Upper lobe of left lung (tissue), 6 donors: ENCODE measurements at regions not wholly inside any gene's neighbourhood (a gene's known extent, or its start where the extent isn't known, plus 50 kb on each side); places are given as distances from the start of the nearest gene placed in this dataset.
A peak's percentile ranks its signal among the peaks of the same experiment; 100 is the strongest.

Experiments used
- ATAC-seq, 2 donors: fragments of 200-7000 bp; cut with Tn5 transposase; one replicate each; pipeline ENCODE4 v1.9.1; 2022; ENCODE audit warnings: mild to moderate bottlenecking in 2 of 2, moderate library complexity in 2 of 2; ENCODE audit not compliant: low FRiP score in 2 of 2
- DNase-seq, 2 donors: peaks; one replicate each; pipeline ENCODE4 v3.0.0-alpha.2; 2019 to 2020
- H3K27ac ChIP-seq, 4 donors: fragments of 200-600 bp; sonication (generic); one replicate each; pipeline ENCODE4 v1.5.1; 2016 to 2019
- H3K27me3 ChIP-seq, 4 donors: fragments of 200-600 bp; sonication (generic); one replicate each; pipeline ENCODE4 v1.5.1; 2017 to 2019
- H3K36me3 ChIP-seq, 4 donors: fragments of 200-600 bp; sonication (generic); one replicate each; pipeline ENCODE4 v1.5.1; 2016 to 2019
- H3K4me1 ChIP-seq, 4 donors: fragments of 200-600 bp; sonication (generic); one replicate each; pipeline ENCODE4 v1.5.1; 2018 to 2019
- H3K4me3 ChIP-seq, 4 donors: fragments of 200-600 bp; sonication (generic); one replicate each; pipeline ENCODE4 v1.5.1; 2017 to 2019; ENCODE audit warnings: mild to moderate bottlenecking in 2 of 4, moderate library complexity in 1 of 4
- H3K9me3 ChIP-seq, 4 donors: fragments of 200-600 bp; sonication (generic); one replicate each; pipeline ENCODE4 v1.5.1; 2018 to 2019
- EP300 ChIP-seq, 4 donors: sonication (generic); formaldehyde crosslinking; IDR thresholded peaks; one replicate each; pipeline ENCODE4 v1.5.1; 2017; ENCODE audit warnings: antibody characterized with exemption in 4 of 4, control low read depth in 2 of 4
- POLR2A ChIP-seq, 4 donors: fragments of 450-650 bp; IDR thresholded peaks; one replicate each; pipeline ENCODE4 v1.5.1; 2016 to 2017; ENCODE audit warnings: antibody characterized with exemption in 4 of 4, mild to moderate bottlenecking in 2 of 4
- POLR2AphosphoS5 ChIP-seq, 2 donors: sonication (generic); formaldehyde crosslinking; IDR thresholded peaks; one replicate each; pipeline ENCODE4 v1.5.1; 2017; ENCODE audit warnings: antibody characterized with exemption in 2 of 2
- WGBS, 2 donors: methylation state at CpG; one replicate each; pipeline ENCODE4 v1.1.5; 2017 to 2018; 5-methylcytosine and 5-hydroxymethylcytosine counted together
- TF ChIP-seq, protein P1 (sequence below), 6 experiments: fragments of 450-650 bp in 4 of 6; fragments of 200-600 bp in 2 of 6; sonication (generic) in 2 of 6; IDR thresholded peaks; one replicate each; pipeline ENCODE4 v1.5.1; 2016 to 2019; ENCODE audit warnings: antibody characterized with exemption in 6 of 6
- donor health status: DM: no; HTN: no; CAD: no; lungs with moderate emphysema.
- donor health status: DM: no; HTN: yes; CAD: no; lungs with severe emphysema.

DNA sequence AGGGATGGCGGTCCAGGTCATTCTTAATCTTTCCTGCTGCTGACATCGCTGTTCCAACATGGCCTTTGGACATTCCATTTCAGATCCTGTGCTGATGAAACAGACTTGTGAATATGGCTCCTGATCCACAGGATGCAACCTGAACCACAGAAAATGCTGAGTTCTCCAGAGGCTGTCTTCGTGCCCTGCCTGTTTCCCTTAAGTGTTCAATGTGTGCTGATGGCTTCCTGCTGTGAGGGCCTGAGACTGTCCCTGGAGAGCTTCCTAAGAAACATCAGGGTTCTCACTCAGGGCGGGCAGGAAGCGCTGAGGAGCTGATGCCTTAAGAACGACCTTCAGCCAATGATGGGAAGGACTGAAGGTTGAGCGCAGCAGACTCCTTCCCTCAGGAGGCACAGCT lies 909.4 kb downstream of the UQCRFS1 start:
- DNase-seq: no peak
- Histone ChIP-seq H3K4me3 (no peak overlapping the region), H3K36me3 (no peaks in the 10 kb centered on the region), H3K9me3 (no peaks in the 10 kb centered on the region), H3K4me1 (no peaks in the 10 kb centered on the region), H3K27me3 (no peaks in the 10 kb centered on the region), H3K27ac (no peak overlapping the region)
- ATAC-seq: no peak
- no peak for TF ChIP-seq EP300 (IDR thresholded peaks at IDR 0.05)
- TF ChIP-seq POLR2AphosphoS5 (IDR thresholded peaks at IDR 0.05): no peak
- WGBS, 2 donors: 75 to 100% methylated on average over 2 to 7 of the region's 7 CpGs

DNA sequence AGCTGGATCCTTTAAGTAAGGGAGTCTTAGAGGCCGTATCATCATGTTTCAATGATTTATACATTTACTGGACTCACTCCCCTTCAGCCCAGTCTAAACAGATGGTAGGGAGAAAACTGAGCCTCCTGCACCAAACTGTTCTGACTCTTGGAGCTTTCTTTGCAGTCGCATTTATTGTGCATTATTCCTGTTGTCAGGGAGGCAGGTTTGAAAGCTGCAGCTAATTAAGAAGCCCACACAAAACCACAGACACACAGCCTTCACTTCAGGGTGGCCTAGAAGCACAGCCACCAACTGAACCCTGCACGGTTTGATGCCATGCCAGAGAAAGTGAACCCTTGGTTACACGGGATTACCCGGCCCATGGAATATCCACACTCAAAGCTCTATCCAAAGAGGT lies 911.0 kb downstream of the UQCRFS1 start:
- no peak overlapping the region for H3K4me3 ChIP-seq
- H3K9me3 ChIP-seq: no peaks in the 10 kb centered on the region
- ATAC-seq: no peak
- DNase-seq: no peak
- 78 to 87% methylated on average over 5 of the region's 5 CpGs for WGBS, 2 donors
- H3K27ac ChIP-seq: no peak overlapping the region
- H3K27me3 ChIP-seq: no peaks in the 10 kb centered on the region
- H3K36me3 ChIP-seq: no peaks in the 10 kb centered on the region
- TF ChIP-seq POLR2A (IDR thresholded peaks at IDR 0.05): no peak
- TF ChIP-seq EP300 (IDR thresholded peaks at IDR 0.05): no peak
- TF ChIP-seq POLR2AphosphoS5 (IDR thresholded peaks at IDR 0.05): no peak
- TF ChIP-seq, protein P1, sequence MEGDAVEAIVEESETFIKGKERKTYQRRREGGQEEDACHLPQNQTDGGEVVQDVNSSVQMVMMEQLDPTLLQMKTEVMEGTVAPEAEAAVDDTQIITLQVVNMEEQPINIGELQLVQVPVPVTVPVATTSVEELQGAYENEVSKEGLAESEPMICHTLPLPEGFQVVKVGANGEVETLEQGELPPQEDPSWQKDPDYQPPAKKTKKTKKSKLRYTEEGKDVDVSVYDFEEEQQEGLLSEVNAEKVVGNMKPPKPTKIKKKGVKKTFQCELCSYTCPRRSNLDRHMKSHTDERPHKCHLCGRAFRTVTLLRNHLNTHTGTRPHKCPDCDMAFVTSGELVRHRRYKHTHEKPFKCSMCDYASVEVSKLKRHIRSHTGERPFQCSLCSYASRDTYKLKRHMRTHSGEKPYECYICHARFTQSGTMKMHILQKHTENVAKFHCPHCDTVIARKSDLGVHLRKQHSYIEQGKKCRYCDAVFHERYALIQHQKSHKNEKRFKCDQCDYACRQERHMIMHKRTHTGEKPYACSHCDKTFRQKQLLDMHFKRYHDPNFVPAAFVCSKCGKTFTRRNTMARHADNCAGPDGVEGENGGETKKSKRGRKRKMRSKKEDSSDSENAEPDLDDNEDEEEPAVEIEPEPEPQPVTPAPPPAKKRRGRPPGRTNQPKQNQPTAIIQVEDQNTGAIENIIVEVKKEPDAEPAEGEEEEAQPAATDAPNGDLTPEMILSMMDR (IDR thresholded peaks at IDR 0.05): no peak
- no peaks in the 10 kb centered on the region for H3K4me1 ChIP-seq

DNA sequence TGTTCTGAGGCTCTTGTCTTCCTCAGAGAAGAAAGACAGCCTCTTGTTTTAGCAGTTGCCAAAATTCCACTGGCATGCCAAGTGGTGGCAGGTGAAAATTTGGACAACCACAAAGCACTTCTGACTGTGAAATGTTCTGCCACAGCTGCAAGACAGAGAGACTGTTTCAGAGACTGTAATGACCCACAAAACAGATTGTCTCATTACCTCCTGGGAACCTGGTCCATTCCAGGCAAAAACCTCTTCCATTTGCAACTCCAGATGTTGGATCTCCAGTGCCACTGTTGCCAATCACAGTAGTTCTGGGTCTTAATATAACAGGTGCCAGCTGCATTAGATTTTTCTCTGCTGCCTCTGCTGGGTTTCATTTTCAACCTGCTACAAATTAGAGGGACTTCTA lies 911.5 kb downstream of the UQCRFS1 start:
- ATAC-seq: no peak

DNA sequence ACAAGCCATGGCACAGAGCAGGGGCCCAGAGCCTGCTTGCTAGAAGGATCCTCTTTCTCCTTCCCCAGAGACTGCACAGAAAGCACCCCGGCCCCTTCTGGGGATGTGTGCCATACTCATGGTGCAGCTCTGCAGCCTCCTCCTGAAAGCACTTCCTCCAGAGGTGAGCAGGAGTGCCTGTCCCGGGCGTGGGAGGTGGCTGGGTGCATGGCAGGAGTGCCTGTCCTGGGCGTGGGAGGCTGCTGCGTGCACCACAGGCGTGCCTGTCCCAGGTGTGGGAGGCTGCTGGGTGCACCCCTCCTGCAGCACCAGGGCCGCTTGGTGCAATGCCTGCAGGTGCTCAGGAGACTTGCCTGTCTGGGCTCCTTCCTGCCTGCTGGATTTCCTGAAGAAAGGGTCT lies 913.3 kb downstream of the UQCRFS1 start:
- TF ChIP-seq, protein P1 (IDR thresholded peaks at IDR 0.05): no peak
- TF ChIP-seq EP300 (IDR thresholded peaks at IDR 0.05): no peak
- no peak for TF ChIP-seq POLR2A (IDR thresholded peaks at IDR 0.05)
- no peak for TF ChIP-seq POLR2AphosphoS5 (IDR thresholded peaks at IDR 0.05)
- H3K27ac ChIP-seq: no peak overlapping the region
- no peaks in the 10 kb centered on the region for H3K36me3 ChIP-seq
- H3K9me3 ChIP-seq: no peaks in the 10 kb centered on the region
- ATAC-seq (peak in 1 of 2 donors; percentile 13), DNase-seq (peak in 1 of 2 donors; percentile 59)
- H3K4me3 ChIP-seq: no peak overlapping the region
- WGBS, 2 donors: 77% methylated on average over 2 of the region's 7 CpGs; no CpG with 5 or more reads in 1 of the 2 donors
- H3K27me3 ChIP-seq: no peaks in the 10 kb centered on the region
- H3K4me1 ChIP-seq: no peaks in the 10 kb centered on the region

More for the DNA sequence above, 911.5 kb downstream of the UQCRFS1 start:
- H3K27me3 ChIP-seq: no peaks in the 10 kb centered on the region
- no peaks in the 10 kb centered on the region for H3K9me3 ChIP-seq
- H3K36me3 ChIP-seq: no peaks in the 10 kb centered on the region
- no peak overlapping the region for H3K27ac ChIP-seq
- H3K4me3 ChIP-seq: no peak overlapping the region
- TF ChIP-seq EP300 (IDR thresholded peaks at IDR 0.05) (no peak), POLR2A (IDR thresholded peaks at IDR 0.05) (no peak), POLR2AphosphoS5 (IDR thresholded peaks at IDR 0.05) (no peak)
- TF ChIP-seq, protein P1 (IDR thresholded peaks at IDR 0.05): no peak
- DNase-seq: no peak
- H3K4me1 ChIP-seq: no peaks in the 10 kb centered on the region

DNA sequence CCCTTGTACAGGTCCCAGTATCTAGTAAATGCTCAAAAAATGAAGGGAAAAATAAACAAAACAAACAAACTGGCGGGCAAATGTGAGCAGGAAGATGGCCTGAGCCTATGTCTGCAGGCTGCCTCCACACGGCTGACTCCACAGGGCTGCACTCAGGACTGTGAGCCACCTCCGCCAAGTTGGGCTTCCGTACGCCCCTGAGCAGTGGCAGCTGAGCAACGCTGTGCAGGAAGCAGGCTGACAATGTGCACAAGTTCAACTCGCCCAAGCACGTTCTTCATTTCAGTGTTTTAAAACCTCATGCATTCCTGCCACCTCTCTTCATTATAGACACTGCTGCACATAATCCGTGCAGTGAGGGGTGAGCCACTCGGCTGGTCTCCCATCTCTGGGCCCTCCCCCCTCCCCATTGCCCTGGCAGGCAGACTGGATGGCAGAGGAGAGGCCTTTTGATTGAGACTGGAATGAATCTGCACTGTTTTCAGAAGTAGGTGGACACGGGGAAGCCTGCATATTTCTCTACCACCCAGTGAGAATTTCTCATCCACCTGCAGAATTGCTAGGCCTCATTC lies 915.3 kb downstream of the UQCRFS1 start:
- 30 to 45% methylated on average over 6 to 11 of the region's 11 CpGs for WGBS, 2 donors
- H3K27ac ChIP-seq: no peak overlapping the region
- no peaks in the 10 kb centered on the region for H3K36me3 ChIP-seq
- no peaks in the 10 kb centered on the region for H3K27me3 ChIP-seq
- no peaks in the 10 kb centered on the region for H3K9me3 ChIP-seq
- no peak for TF ChIP-seq POLR2A (IDR thresholded peaks at IDR 0.05)
- no peak for TF ChIP-seq POLR2AphosphoS5 (IDR thresholded peaks at IDR 0.05)
- TF ChIP-seq, protein P1 (IDR thresholded peaks at IDR 0.05): no peak
- H3K4me3 ChIP-seq: no peak overlapping the region
- DNase-seq: peak in 1 of 2 donors; percentile 23
- no peak for ATAC-seq
- no peaks in the 10 kb centered on the region for H3K4me1 ChIP-seq
